SK-N-SH (cell line): ENCODE measurements at regions not wholly inside any gene's neighbourhood (a gene's known extent, or its start where the extent isn't known, plus 50 kb on each side); places are given as distances from the start of the nearest gene placed in this dataset.

Source experiments
- CTCF ChIA-PET: fragments of 300-600, 350-600 bp; formaldehyde crosslinking; extraction: SDS; loops from one replicate; lab custom pipeline; 2021; lab: Yijun Ruan, JAX
- POLR2A ChIA-PET: fragments of 350-600 bp; sonication (Branson Sonifier 250); formaldehyde crosslinking; extraction: SDS; loops from one replicate; lab custom pipeline; 2020; ENCODE audit warnings: antibody characterized with exemption, inconsistent platforms; lab: Yijun Ruan, JAX
- DNase-seq: peaks from one replicate; pipeline ENCODE4 v3.0.0; 2012
- H2AFZ ChIP-seq: fragments of 200-600 bp; sonication (generic); 2 replicates; pipeline ENCODE4 v1.8.1; 2016; ENCODE audit warnings: antibody characterized with exemption, mild to moderate bottlenecking, low read depth
- H3F3A ChIP-seq: fragments of 200-600 bp; sonication (generic); replicated peaks from 2 replicates; pipeline ENCODE3; 2016; ENCODE audit warnings: antibody characterized with exemption, mild to moderate bottlenecking; ENCODE audit not compliant: insufficient read depth
- H3K27ac ChIP-seq, 2 experiments: fragments of 200-500 bp in 1 of 2; fragments of 200-600 bp in 1 of 2; sonication (Bioruptor generic) in 1 of 2; sonication (generic), shearing (Covaris generic) in 1 of 2; 2 replicates each; pipeline versions ENCODE4 v1.5.1 to v1.6.1; 2014 to 2016; ENCODE audit warnings: low read depth in 2 of 2, inconsistent platforms in 1 of 2, low read length in 1 of 2, mild to moderate bottlenecking in 1 of 2, mixed read lengths in 1 of 2
- H3K27me3 ChIP-seq: fragments of 200-600 bp; sonication (generic), shearing (Covaris generic); 2 replicates; pipeline ENCODE4 v1.6.1; 2016; ENCODE audit warnings: mixed run types; ENCODE audit not compliant: insufficient read depth
- H3K36me3 ChIP-seq, 2 experiments: fragments of 200-500 bp in 1 of 2; fragments of 200-600 bp in 1 of 2; sonication (Bioruptor generic) in 1 of 2; sonication (generic) in 1 of 2; replicated peaks in 1 of 2; 2 replicates each; pipeline versions ENCODE3 to v1.5.1; 2014 to 2016; ENCODE audit warnings: low read length in 1 of 2, mild to moderate bottlenecking in 1 of 2; ENCODE audit not compliant: insufficient read depth in 2 of 2, control insufficient read depth in 1 of 2
- H3K4me1 ChIP-seq, 2 experiments: fragments of 200-500 bp in 1 of 2; fragments of 200-600 bp in 1 of 2; sonication (Bioruptor generic) in 1 of 2; sonication (generic), shearing (Covaris generic) in 1 of 2; 2 replicates each; pipeline versions ENCODE4 v1.5.1 to v1.6.1; 2014 to 2016; ENCODE audit warnings: low read depth in 1 of 2, low read length in 1 of 2, mixed run types in 1 of 2; ENCODE audit not compliant: insufficient read depth in 2 of 2, control insufficient read depth in 1 of 2
- H3K4me2 ChIP-seq: fragments of 200-600 bp; sonication (generic), shearing (Covaris generic); 2 replicates; pipeline ENCODE4 v1.6.1; 2017; ENCODE audit warnings: mixed run types
- H3K4me3 ChIP-seq, 2 experiments: fragments of 200-500 bp in 1 of 2; fragments of 200-600 bp in 1 of 2; sonication (Bioruptor generic) in 1 of 2; sonication (generic), shearing (Covaris generic) in 1 of 2; 2 replicates each; pipeline versions ENCODE4 v1.5.1 to v1.8.1; 2014 to 2016; ENCODE audit warnings: low read depth in 2 of 2, inconsistent platforms in 1 of 2, low read length in 1 of 2, mild to moderate bottlenecking in 1 of 2, mixed read lengths in 1 of 2, moderate library complexity in 1 of 2
- H3K79me2 ChIP-seq: fragments of 200-600 bp; sonication (generic); 2 replicates; pipeline ENCODE4 v1.8.1; 2017; ENCODE audit warnings: mild to moderate bottlenecking; ENCODE audit not compliant: insufficient read depth
- H3K9ac ChIP-seq: fragments of 200-600 bp; sonication (generic); 2 replicates; pipeline ENCODE4 v1.6.1; 2017; ENCODE audit warnings: mixed run types
- H3K9me2 ChIP-seq: fragments of 200-600 bp; sonication (generic); 2 replicates; pipeline ENCODE4 v1.6.1; 2017; ENCODE audit warnings: mixed run types
- H3K9me3 ChIP-seq: fragments of 200-600 bp; sonication (generic); 2 replicates; pipeline ENCODE4 v1.6.1; 2017; ENCODE audit warnings: mixed run types, mild to moderate bottlenecking, moderate library complexity
- H4K20me1 ChIP-seq: fragments of 200-600 bp; sonication (generic); 2 replicates; pipeline ENCODE4 v1.6.1; 2017; ENCODE audit warnings: mild to moderate bottlenecking, mixed run types; ENCODE audit not compliant: insufficient read depth
- ELF1 ChIP-seq: IDR thresholded peaks from 2 replicates; pipeline ENCODE4 v1.4.0; 2012
- EP300 ChIP-seq, 2 experiments: IDR thresholded peaks; 2 replicates each; pipeline versions ENCODE4 v1.4.0 to v1.6.1; 2012; ENCODE audit warnings: borderline replicate concordance in 1 of 2, low read depth in 1 of 2, low read length in 1 of 2
- FOSL2 ChIP-seq: IDR thresholded peaks from 2 replicates; pipeline ENCODE4 v1.4.0; 2012; ENCODE audit warnings: low read depth, mild to moderate bottlenecking, moderate library complexity, borderline replicate concordance
- FOXM1 ChIP-seq: IDR thresholded peaks from 2 replicates; pipeline ENCODE4 v1.4.0; 2012; ENCODE audit warnings: low read depth, mild to moderate bottlenecking
- GATA2 ChIP-seq: sonication (generic); formaldehyde crosslinking; IDR thresholded peaks from 2 replicates; pipeline ENCODE4 v1.5.0; 2020; ENCODE audit warnings: mild to moderate bottlenecking, missing genetic modification reagents
- IRF3 ChIP-seq: fragments of 150-350 bp; IDR thresholded peaks from 2 replicates; pipeline ENCODE4 v1.6.1; 2016; ENCODE audit warnings: mild to moderate bottlenecking, low read depth, low read length
- JUND ChIP-seq: IDR thresholded peaks from 2 replicates; pipeline ENCODE4 v1.4.0; 2012
- MAX ChIP-seq: IDR thresholded peaks from 2 replicates; pipeline ENCODE4 v1.4.0; 2012; ENCODE audit warnings: low read depth
- MEF2A ChIP-seq: IDR thresholded peaks from 2 replicates; pipeline ENCODE4 v1.4.0; 2012; ENCODE audit warnings: low read depth, borderline replicate concordance
- MXI1 ChIP-seq: IDR thresholded peaks from 2 replicates; pipeline ENCODE4 v1.6.1; 2012; ENCODE audit warnings: mild to moderate bottlenecking, low read depth, low read length, improper control_type of control experiment
- NRF1 ChIP-seq: IDR thresholded peaks from 2 replicates; pipeline ENCODE4 v1.6.1; 2012; ENCODE audit warnings: low read depth, mild to moderate bottlenecking, low read length
- PBX3 ChIP-seq: IDR thresholded peaks from 2 replicates; pipeline ENCODE4; 2012
- RCOR1 ChIP-seq: fragments of 150-350 bp; IDR thresholded peaks from 2 replicates; pipeline ENCODE4 v1.6.1; 2017; ENCODE audit warnings: antibody characterized with exemption, low read length
- RFX5 ChIP-seq: IDR thresholded peaks from 2 replicates; pipeline ENCODE4 v1.6.1; 2012; ENCODE audit warnings: mild to moderate bottlenecking, improper control_type of control experiment, low read length
- RXRA ChIP-seq: IDR thresholded peaks from 2 replicates; pipeline ENCODE4 v1.4.0; 2012; ENCODE audit warnings: low read depth, mild to moderate bottlenecking, borderline replicate concordance
- SIN3A ChIP-seq: IDR thresholded peaks from 2 replicates; pipeline ENCODE4 v1.6.1; 2012; ENCODE audit warnings: low read depth, mild to moderate bottlenecking, low read length, moderate library complexity, borderline replicate concordance
- SMC3 ChIP-seq: IDR thresholded peaks from 2 replicates; pipeline ENCODE4 v1.6.1; 2012; ENCODE audit warnings: low read depth, low read length, improper control_type of control experiment
- TAF1 ChIP-seq: IDR thresholded peaks from 2 replicates; pipeline ENCODE4 v1.6.1; 2012; ENCODE audit warnings: low read depth, mild to moderate bottlenecking, low read length, moderate library complexity, borderline replicate concordance
- TCF12 ChIP-seq: IDR thresholded peaks from 2 replicates; pipeline ENCODE4 v1.4.0; 2012
- YY1 ChIP-seq: IDR thresholded peaks from 2 replicates; pipeline ENCODE4 v1.4.0; 2012; ENCODE audit warnings: low read depth, mild to moderate bottlenecking
- ZBTB33 ChIP-seq: IDR thresholded peaks from 2 replicates; pipeline ENCODE4 v1.4.0; 2012; ENCODE audit warnings: low read depth, borderline replicate concordance
- WGBS: methylation state at CpG from one replicate; pipeline ENCODE4 v1.1.6; 2017; ENCODE audit warnings: low lambda C conversion rate; 5-methylcytosine and 5-hydroxymethylcytosine counted together

- no peak overlapping the region for H3K9ac ChIP-seq
- H3K79me2 ChIP-seq: no peaks in the 10 kb centered on the region
- no peaks in the 10 kb centered on the region for H3K4me1 ChIP-seq
- DNase-seq: no peak
- H3K27me3 ChIP-seq: no peaks in the 10 kb centered on the region
- H3K4me3 ChIP-seq: no peak overlapping the region
- no peaks in the 10 kb centered on the region for H3K9me2 ChIP-seq
- no peaks in the 10 kb centered on the region for H3F3A ChIP-seq
- no peak overlapping the region for H3K27ac ChIP-seq
- ChIA-PET POLR2A (no interaction called here), CTCF (no interaction called here)
- TF ChIP-seq RXRA (no peak), TCF12 (no peak), FOXM1 (no peak), ZBTB33 (no peak), SIN3A (no peak), TAF1 (no peak), ELF1 (no peak), MXI1 (no peak), MEF2A (no peak), SMC3 (no peak), PBX3 (no peak)
- H4K20me1 ChIP-seq: no peaks in the 10 kb centered on the region
- H3K4me2 ChIP-seq: no peak overlapping the region
- 97% methylated on average over 4 of the region's 4 CpGs for WGBS
- H2AFZ ChIP-seq: no peak overlapping the region
- no peaks in the 10 kb centered on the region for H3K9me3 ChIP-seq
- H3K36me3 ChIP-seq: no peaks in the 10 kb centered on the region
These were observed 687.9 kb upstream of the RGMB start for GRCh38 chr5:98085593-98085992.

- Histone ChIP-seq H3K79me2 (no peaks in the 10 kb centered on the region), H2AFZ (no peak overlapping the region), H3K4me3 (no peak overlapping the region), H3F3A (peaks cover 8% of the 10 kb centered on the region), H3K9ac (no peak overlapping the region), H3K4me2 (no peak overlapping the region), H3K27ac (no peak overlapping the region), H3K27me3 (no peaks in the 10 kb centered on the region), H3K36me3 (no peaks in the 10 kb centered on the region), H3K4me1 (peaks cover 0 to 9% of the 10 kb centered on the region in 2 experiments; a peak in 1 of 4 replicates), H3K9me2 (no peaks in the 10 kb centered on the region), H4K20me1 (no peaks in the 10 kb centered on the region), H3K9me3 (no peaks in the 10 kb centered on the region)
- ChIA-PET POLR2A (no interaction called here), CTCF (interaction anchor here (1.6 kb wide), 1 partner anchor 12 kb away, joined by 8 read pairs; no protein-coding TSS in a partner anchor)
- DNase-seq: no peak
- WGBS: 93% methylated on average over 3 of the region's 3 CpGs
- TF ChIP-seq RFX5: no peak
- TF ChIP-seq IRF3: no peak
- TF ChIP-seq FOSL2: no peak
- no peak for TF ChIP-seq TCF12
- no peak for TF ChIP-seq MEF2A
- no peak for TF ChIP-seq PBX3
- TF ChIP-seq MAX: no peak
- TF ChIP-seq JUND: no peak
- TF ChIP-seq NRF1: no peak
- no peak for TF ChIP-seq RXRA
- TF ChIP-seq YY1: no peak
- no peak for TF ChIP-seq FOXM1
- no peak for TF ChIP-seq GATA2 (CRISPR knock-in tag)
- TF ChIP-seq SMC3: no peak
- TF ChIP-seq EP300 (IDR thresholded peaks at IDR 0.05; ENCODE audit: borderline replicate concordance in 1 of 2, low read depth in 1 of 2, low read length in 1 of 2): no peak
- no peak for TF ChIP-seq SIN3A
- no peak for TF ChIP-seq RCOR1
These were observed 678.4 kb upstream of the RGMB start for GRCh38 chr5:98095072-98095471.
